Activated CD4-positive, CD25-positive, alpha-beta regulatory T cell treated with anti-CD3 and anti-CD28 coated beads, Interleukin-2, amount 50 U/mL, for 16 hours (primary cell): ENCODE measurements at regions not wholly inside any gene's neighbourhood (a gene's known extent, or its start where the extent isn't known, plus 50 kb on each side); places are given as distances from the start of the nearest gene placed in this dataset.

ENCODE experiments used
- DNase-seq: peaks from one replicate; pipeline ENCODE4 v3.0.0-alpha.2; 2020; ENCODE audit warnings: low read depth, low spot score

DNA sequence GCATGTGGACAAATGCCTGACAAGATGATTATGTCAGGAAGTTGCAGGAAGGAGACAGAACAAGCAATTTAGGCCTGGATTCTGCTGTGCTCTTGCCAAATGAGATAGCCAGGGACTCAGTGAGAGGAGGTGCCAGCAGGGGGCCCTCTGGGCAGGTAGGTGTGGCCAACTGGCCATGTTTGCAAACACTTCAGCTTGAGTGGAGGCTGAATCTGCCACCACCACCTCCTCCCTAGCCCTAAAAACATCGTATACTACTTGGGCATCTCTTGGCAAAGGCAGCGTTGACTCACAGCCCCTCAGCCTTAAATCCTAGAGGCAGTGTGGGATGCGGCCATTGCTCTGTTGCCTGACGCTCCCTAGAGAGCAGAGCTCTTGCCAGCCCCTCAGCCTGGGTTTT, 95.1 kb upstream of the PLET1 start:
- DNase-seq: no peak

DNA sequence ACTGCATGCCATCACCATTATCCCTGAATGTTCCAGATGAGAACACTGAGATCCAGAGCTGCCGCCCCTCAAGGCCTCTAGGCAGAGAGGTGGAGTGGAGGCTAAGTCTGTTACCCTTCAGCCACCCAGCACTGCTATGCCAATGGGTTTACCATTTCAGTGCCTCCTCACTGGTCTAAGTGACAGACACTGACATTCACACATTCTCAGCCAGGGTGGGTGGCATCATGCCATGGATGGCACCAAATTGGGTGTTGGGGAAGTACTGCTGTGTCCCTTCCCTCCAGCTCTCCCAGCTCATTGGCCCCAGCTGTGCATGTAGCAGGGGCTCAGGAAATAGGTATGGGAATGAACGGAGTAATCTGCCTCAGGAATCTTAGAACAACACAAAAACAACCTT, 96.8 kb upstream of the PLET1 start:
- DNase-seq: no peak

DNA sequence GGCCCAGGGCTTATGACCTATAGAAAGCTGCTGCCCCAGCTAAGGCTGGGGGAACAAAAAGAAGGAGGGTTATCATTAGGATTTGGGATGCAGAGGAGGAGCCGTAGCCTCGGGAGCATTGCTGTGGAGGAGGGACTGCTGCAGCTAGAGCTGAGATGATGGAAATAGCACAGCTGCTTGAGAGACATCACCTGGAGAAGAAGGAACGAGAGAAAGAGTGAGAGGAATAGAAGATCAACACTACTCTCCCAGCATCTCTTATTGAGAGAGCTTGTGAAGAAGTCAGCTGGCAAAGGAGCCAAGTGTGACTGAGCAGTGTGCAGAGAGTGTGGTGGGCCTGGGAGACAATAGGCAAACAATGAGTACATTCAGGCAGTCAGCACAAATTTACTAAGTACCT, 100.7 kb upstream of the PLET1 start:
- DNase-seq: no peak

- no peak for DNase-seq
Measured at GRCh38 chr11:112363527-112363926, 102.9 kb upstream of the PLET1 start.

GRCh38 chr11:112364962-112365481, 104.4 kb upstream of the PLET1 start:
- DNase-seq: no peak

- no peak for DNase-seq
Measured at GRCh38 chr11:112366012-112366411, 105.4 kb upstream of the PLET1 start.

GRCh38 chr11:112366777-112367176, 106.1 kb upstream of the PLET1 start:
- no peak for DNase-seq

- no peak for DNase-seq
Measured at GRCh38 chr11:112367461-112367860, 106.8 kb upstream of the PLET1 start.

- DNase-seq: no peak
Measured at GRCh38 chr11:112367895-112368294, 107.2 kb upstream of the PLET1 start.

DNA sequence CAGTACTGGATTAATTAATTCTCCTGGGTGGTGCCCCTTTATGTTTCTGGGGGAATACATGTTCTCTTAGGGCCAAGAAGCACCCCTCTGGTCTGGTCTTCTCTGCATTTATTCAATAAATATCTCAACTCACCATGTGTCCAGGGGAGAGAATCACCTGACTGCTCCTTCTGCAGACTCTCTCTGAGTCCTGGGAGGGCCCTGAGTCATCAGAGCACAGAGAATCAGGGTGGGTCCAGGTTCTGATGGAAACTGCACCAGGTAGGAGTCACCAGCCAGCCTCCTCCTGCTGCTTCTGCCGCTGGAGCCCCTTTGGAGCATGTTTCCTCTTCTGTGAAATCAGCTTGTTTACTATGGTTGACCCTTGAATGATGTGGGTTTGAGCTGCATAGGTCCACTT, 107.7 kb upstream of the PLET1 start:
- no peak for DNase-seq

DNA sequence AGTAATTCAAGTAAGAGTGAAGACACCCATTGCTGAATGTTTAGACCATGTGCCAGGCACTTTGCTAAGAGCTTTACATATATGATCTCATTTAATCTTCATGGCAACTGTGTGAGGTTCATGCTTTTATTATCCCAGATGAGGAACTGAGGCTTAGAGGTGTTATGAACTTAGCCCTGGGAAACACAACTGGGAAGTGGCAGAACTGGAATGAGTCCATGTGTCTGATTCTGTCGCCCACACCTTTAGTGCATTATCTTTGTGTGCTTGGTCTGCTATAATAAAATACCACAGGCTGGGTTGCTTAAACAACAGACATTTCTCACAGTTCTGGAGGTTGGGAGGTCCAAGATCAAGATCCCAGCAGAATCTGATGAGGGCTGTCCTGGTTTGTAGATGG, 108.7 kb upstream of the PLET1 start:
- no peak for DNase-seq

GRCh38 chr11:112369916-112370315, 109.3 kb upstream of the PLET1 start:
- no peak for DNase-seq

DNA sequence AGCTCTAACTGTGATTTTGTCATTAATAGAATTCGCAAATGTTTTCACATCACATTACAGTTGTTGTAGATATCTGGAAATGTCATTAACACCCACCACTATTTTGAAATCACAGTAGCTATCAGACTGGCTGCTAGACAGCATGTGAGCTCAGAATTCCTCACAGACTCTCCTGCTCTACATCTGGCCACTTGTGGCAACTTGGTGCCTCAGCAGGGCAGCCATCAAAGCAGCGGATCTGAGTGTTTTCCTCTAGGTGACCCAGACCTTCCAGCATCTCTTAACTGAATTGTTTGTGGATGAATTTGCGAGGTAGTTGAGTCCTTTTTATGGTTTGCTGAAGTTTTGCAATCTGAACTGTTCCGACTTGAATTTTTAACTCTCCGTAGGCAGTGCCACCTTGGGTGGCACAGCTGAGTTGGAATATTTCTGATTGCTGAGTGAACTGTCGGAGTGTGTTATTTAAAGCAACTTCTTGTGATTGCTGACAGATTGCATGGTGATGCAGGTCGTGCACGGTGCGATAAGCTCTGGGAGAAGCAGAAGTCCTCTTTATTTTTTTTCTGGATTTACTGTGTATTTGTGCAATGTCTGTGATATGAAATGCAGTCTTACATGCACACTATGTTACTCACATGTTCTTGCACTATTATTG, 114.0 kb upstream of the PLET1 start:
- DNase-seq: no peak

DNA sequence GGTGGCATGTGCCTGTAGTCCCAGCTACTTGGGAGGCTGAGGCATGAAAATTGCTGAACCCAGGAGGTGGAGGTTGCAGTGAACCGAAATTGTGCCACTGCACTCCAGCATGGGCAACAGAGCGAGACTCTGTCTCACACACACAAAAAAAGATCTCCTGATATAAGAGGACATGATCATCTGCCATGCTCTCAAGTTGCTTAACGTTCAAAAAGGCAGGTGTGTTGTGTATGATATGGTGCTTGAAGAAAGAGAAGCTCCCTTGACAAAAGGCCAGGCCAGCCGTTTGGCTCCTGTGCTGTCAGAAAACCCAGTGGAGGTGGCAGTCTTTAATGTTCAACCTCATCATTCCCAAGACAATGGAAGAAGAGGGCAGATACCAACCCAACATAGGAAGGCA, 117.3 kb upstream of the PLET1 start:
- no peak for DNase-seq

- no peak for DNase-seq
Measured at GRCh38 chr11:112380464-112380863, 119.8 kb upstream of the PLET1 start.

- no peak for DNase-seq
Measured at GRCh38 chr11:112381578-112381977, 120.9 kb upstream of the PLET1 start.

- DNase-seq: no peak
Measured at GRCh38 chr11:112382561-112382960, 121.9 kb upstream of the PLET1 start.

GRCh38 chr11:112388496-112388895, 127.8 kb upstream of the PLET1 start:
- DNase-seq: no peak

DNA sequence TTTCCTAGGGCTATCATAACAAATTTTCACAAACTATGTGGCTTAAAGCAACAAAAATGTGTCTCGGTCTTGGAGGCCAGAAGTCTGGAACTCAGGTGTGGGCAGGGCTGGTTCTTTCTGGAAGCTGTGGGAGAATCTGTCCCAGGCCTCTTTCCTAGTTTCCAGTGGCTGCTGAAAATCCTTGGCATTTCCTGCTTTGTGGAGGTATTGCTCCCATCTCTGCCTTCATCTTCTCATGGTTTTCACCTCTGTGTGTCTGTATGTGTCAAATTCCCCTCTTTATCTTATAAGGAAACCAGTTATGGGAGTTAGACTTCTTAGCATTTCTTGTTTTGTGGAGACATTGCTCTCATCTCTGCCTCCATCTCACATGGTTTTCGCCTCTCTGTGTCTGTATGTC, 130.4 kb upstream of the PLET1 start:
- DNase-seq: no peak

- no peak for DNase-seq
Measured at GRCh38 chr11:112392904-112393303, 132.2 kb upstream of the PLET1 start.

DNA sequence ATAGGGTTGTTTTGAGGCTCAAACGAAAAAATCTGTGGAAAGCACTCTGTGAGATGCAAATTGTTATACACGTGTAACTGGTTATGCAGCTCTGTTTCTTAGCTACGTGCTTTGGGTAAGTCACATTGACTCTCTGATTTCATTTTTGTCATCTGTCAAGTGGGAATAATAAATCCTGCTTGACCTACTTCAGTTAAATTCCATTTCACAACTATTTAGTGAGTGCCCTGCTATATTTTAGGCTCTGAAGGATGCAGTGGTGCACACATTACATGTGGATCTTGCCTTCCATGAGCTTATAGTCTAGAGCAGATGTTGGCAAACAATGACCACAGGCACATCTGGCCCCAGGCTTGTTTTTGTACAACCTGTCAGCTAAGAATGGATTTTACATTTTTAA, 133.6 kb upstream of the PLET1 start:
- no peak for DNase-seq

- no peak for DNase-seq
Measured at GRCh38 chr11:112396076-112396475, 135.4 kb upstream of the PLET1 start.

GRCh38 chr11:112398798-112399478, 138.3 kb upstream of the PLET1 start:
- DNase-seq: no peak
